SKM-1 treated with dmso at 0.1 percent for 144 hours (cell line): ENCODE measurements at regions not wholly inside any gene's neighbourhood (a gene's known extent, or its start where the extent isn't known, plus 50 kb on each side); places are given as distances from the start of the nearest gene placed in this dataset.

Experiments used
- DNase-seq: peaks from one replicate; lab custom pipeline; 2025; ENCODE audit not compliant: unreplicated experiment; lab: John Stamatoyannopoulos, UW

- DNase-seq: no peak
These were observed 920.9 kb upstream of the PCDH20 start for GRCh38 chr13:62336507-62336906.

GRCh38 chr13:62333466-62333865, 917.8 kb upstream of the PCDH20 start:
- no peak for DNase-seq

GRCh38 chr13:62331384-62331783, 915.7 kb upstream of the PCDH20 start:
- no peak for DNase-seq

GRCh38 chr13:62327367-62327766, 911.7 kb upstream of the PCDH20 start:
- DNase-seq: no peak

- DNase-seq: no peak
These were observed 909.2 kb upstream of the PCDH20 start for GRCh38 chr13:62324842-62325241.

- DNase-seq: no peak
These were observed 906.2 kb upstream of the PCDH20 start for GRCh38 chr13:62321895-62322294.

GRCh38 chr13:62321139-62321538, 905.5 kb upstream of the PCDH20 start:
- no peak for DNase-seq

GRCh38 chr13:62320129-62321108, 904.8 kb upstream of the PCDH20 start:
- peak; percentile 5 for DNase-seq

- DNase-seq: no peak
These were observed 894.3 kb upstream of the PCDH20 start for GRCh38 chr13:62309904-62310303.

DNA sequence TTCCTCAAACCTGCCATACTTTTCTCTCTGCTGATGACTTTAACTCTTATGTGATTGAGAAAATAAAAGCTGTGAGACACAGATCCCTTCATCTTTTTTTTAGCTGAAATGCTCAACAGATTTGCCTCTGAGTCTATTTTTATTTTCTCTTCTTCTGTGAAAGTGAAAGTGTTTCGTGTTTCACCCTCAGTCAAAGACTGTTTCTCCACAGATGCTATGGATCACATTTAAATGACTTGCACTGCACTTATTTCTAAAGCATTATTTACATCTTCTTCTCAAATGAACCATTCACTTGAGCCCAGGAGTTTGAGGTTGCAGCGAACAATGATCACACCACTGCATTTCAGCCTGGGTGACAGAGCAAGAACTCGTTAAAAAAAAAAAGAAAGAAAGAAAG, 890.1 kb upstream of the PCDH20 start:
- no peak for DNase-seq

GRCh38 chr13:62302341-62302740, 886.7 kb upstream of the PCDH20 start:
- no peak for DNase-seq

DNA sequence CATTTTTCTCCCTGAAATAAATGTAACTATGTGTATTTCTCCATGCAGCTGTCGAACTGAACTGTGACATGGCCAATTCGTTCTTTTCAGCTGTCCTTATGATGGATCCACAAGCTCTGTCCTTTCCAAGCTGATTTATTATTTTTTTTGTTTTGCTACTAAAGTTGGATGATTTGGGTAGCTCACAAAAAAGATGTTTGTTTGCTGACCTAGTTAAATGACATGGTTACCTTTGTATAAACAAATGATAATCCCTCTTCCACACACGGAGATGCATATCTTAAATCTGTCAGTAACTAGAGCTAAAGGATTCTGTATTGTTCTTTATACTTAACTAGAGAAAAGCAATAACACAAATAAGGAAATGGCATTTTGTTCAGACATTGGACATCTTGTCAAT, 884.3 kb upstream of the PCDH20 start:
- no peak for DNase-seq

DNA sequence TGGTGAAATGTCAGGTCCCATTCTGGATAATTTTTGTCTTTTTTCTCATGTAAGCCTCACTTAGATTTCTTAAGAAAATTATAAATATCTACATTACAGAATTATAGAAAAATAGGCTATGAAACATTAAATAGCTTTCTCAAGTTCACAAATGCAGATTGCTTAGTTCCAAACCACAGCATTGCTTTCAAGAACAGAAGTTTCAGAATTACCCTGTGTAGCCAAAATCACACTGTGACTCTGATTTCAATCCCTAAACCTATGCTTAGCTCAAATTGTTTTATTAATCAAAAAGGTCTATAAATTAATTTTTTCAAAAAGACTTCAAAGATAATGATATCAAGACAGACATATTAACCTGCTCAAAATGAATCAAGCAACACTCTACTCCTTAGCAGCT, 881.2 kb upstream of the PCDH20 start:
- no peak for DNase-seq

GRCh38 chr13:62294244-62294643, 878.6 kb upstream of the PCDH20 start:
- no peak for DNase-seq

GRCh38 chr13:62292714-62293480, 877.2 kb upstream of the PCDH20 start:
- no peak for DNase-seq

- no peak for DNase-seq
These were observed 874.9 kb upstream of the PCDH20 start for GRCh38 chr13:62290542-62290941.

GRCh38 chr13:62287764-62288163, 872.1 kb upstream of the PCDH20 start:
- no peak for DNase-seq

DNA sequence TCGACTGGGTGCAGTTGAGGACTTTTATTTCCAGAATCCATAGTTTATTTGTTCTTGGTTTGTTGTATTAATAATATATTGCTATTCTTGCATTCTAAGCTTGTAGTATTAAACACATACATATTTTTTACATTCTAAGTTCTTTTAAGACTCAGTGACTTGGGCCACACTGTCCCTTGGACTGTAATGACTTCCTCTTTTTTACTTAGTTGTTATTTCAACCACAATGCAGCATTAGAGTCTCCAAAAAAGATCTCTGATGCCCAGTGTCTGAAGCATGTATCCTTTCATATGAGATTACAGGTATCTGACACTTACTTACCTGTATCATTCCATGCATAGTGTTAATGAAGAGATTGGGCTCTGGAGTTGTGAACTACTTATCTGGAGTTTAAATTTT, 864.9 kb upstream of the PCDH20 start:
- DNase-seq: peak; percentile 52

- no peak for DNase-seq
These were observed 862.6 kb upstream of the PCDH20 start for GRCh38 chr13:62278271-62278670.

DNA sequence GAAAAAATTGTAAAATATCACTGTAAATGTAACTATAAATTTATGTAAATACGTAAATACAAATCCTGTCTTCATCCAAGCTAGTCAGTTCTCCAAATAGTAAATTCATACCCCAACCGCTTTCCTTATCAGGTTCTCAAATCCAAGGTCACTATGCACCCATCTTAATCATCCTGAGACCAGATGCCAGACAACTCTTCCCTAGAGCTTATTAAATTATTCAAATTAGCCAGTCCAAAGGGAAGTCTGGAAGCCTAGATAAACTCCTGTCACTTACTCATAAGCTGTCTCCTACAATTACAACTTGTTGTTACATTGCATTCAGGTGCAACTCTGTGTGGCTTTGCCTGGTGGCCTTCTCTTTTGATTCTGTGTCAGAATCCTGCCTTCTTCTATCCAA, 836.1 kb upstream of the PCDH20 start:
- DNase-seq: no peak

DNA sequence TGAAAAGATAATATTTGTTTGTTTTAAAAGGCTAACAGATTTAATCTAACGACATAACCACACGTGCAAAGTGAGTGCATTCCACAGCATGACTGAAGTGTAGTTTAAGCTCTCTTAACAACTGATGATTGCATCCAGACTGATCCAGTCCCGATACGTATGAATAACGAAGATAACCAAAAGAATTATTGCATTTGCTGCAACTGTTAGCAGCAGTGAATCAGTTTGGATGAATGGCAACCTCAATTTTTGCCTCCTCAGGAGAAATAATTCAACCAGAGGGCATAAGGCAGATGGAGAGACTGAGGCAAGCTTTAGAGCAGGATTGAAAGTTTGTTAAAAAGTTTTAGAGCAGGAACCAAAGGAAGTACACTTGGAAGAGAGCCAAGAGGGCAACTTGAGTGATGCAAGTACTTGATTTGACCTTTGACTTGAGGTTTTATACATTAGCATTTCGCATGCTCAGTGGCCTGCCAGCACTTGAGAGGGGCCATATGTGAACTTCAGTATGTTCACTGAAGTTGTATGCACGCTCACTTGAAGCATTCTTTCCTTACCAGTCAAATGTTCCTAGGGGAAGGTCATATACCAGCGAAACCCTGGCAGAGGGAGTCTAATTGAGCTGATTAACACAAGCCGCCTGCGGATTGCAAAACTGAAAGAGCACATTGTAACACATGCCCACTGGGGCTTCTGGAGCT, 835.0 kb upstream of the PCDH20 start:
- no peak for DNase-seq
